Aorta (tissue), 5 donors: ENCODE measurements at regions not wholly inside any gene's neighbourhood (a gene's known extent, or its start where the extent isn't known, plus 50 kb on each side); places are given as distances from the start of the nearest gene placed in this dataset.

Experiments used
- ATAC-seq: fragments of 200-7000 bp; cut with Tn5 transposase; one replicate; pipeline ENCODE4 v1.9.1; 2022; ENCODE audit warnings: moderate library complexity; ENCODE audit not compliant: low FRiP score
- DNase-seq, 2 donors: peaks; one replicate each; pipeline ENCODE4 v3.0.0-alpha.2; 2020
- H3K27ac ChIP-seq, 2 donors: one replicate each; pipeline ENCODE4 v1.5.1; 2013; ENCODE audit warnings: low read length in 2 of 2, mild to moderate bottlenecking in 2 of 2, moderate library complexity in 2 of 2, control low read depth in 1 of 2, inconsistent platforms in 1 of 2, low read depth in 1 of 2
- H3K27me3 ChIP-seq, 2 donors: one replicate each; pipeline ENCODE4 v1.6.1; 2013; ENCODE audit warnings: control low read depth in 1 of 2, low read length in 1 of 2, mild to moderate bottlenecking in 1 of 2, moderate library complexity in 1 of 2; ENCODE audit not compliant: insufficient read depth in 2 of 2, control insufficient read depth in 1 of 2
- H3K36me3 ChIP-seq, 2 donors: one replicate each; pipeline ENCODE4 v1.6.1; 2013; ENCODE audit warnings: control low read depth in 1 of 2, low read length in 1 of 2, mild to moderate bottlenecking in 1 of 2; ENCODE audit not compliant: insufficient read depth in 2 of 2, control insufficient read depth in 1 of 2
- H3K4me1 ChIP-seq, 2 donors: one replicate each; pipeline ENCODE4 v1.6.1; 2013; ENCODE audit warnings: low read length in 2 of 2, control low read depth in 1 of 2, mild to moderate bottlenecking in 1 of 2, moderate library complexity in 1 of 2; ENCODE audit not compliant: insufficient read depth in 2 of 2, control insufficient read depth in 1 of 2
- H3K4me3 ChIP-seq, 2 donors: one replicate each; pipeline ENCODE4 v1.5.1; 2013; ENCODE audit warnings: low read length in 2 of 2, control low read depth in 1 of 2, mild to moderate bottlenecking in 1 of 2
- H3K9me3 ChIP-seq: one replicate; pipeline ENCODE4 v1.6.1; 2013; ENCODE audit warnings: mild to moderate bottlenecking, low read length; ENCODE audit not compliant: control insufficient read depth
- WGBS, 2 donors: extraction: QIAGEN DNeasy Blood & Tissue Kit; methylation state at CpG; one replicate each; pipeline ENCODE4 v1.1.7; 2013; 5-methylcytosine and 5-hydroxymethylcytosine counted together
- intact Hi-C, 2 donors: fragments of 100-400 bp; cut with DNase I; formaldehyde crosslinking; loops; one replicate each; pipeline versions ENCODE4 v1.14.2 to v1.15.0; 2022
- donor health status: healthy with polysubstance abuse.
- donor health status: Bipolar disorder and iron deficiency.
- donor health status: DM: no; HTN: no; CAD: no.
- donor health status: DM: no; HTN: no; CAD: no.
- donor health status: DM: yes; HTN: yes; CAD: no.

DNA sequence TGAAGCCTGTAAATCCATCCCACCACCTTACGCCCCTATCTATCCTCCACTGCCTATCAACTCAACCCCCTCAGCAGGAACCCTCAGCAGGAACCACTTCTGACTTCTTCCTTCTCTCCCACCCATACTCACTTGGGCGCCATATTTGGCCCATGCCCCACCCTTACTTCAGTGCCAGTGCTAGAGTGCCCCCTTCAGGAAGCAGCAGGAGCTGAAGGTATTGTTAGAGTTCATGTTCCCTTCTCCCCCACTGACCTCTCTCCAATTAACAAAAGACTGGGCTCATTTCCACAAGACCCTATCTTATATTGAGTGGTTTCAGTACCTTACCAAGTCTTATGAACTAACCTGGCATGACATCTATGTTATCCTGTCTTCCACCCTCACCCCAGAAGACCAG lies 363.1 kb upstream of the SLIT2 start:
- intact Hi-C loops = no loop called here
- ATAC-seq (no peak), DNase-seq (no peak)
- no peaks in the 10 kb centered on the region for H3K27me3 ChIP-seq
- WGBS, 2 donors = 93 to 100% methylated on average over 2 of the region's 2 CpGs
- no peaks in the 10 kb centered on the region for H3K4me1 ChIP-seq
- H3K4me3 ChIP-seq = no peak overlapping the region
- H3K9me3 ChIP-seq = no peaks in the 10 kb centered on the region
- no peak overlapping the region for H3K27ac ChIP-seq
- H3K36me3 ChIP-seq = no peaks in the 10 kb centered on the region

DNA sequence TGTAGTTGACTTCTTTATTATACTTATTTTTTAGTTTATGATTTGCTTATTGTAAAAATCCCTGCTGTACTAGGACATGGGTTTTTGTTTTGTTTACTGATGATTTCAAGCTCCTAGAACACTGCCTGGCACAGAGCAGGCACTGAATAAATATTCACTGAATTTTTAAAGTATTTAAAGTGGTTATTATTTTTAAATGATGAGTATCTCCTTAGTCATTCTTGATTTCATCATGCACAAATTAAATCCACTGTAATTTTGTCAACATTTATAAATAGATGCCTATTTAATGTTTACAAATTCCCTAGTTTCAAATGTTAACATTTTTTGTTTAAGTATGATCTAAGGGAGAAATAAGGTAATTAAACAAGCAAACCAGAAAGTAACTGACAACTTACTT lies 367.9 kb upstream of the SLIT2 start:
- intact Hi-C loops = no loop called here

DNA sequence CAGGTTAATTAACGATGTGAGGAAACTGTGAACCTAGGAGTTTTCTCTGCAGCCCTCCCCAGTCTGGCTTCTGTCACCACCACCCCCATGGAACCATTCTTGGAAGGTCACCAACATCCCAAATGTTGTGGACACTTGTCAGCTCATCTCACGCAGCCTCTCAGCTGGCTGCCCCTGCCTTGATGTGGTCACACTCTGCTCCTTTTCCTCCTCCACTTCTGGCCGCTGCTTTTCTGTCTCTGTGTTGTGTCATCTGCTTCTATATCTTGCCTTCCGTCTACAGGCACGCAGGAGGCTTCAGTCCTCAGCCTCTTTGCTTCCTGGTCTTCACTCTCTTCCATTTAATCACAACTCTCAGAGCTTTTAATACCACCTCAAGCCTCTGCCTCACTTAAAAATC lies 371.5 kb upstream of the SLIT2 start:
- Histone ChIP-seq H3K9me3 (no peaks in the 10 kb centered on the region), H3K27ac (no peak overlapping the region), H3K4me1 (no peaks in the 10 kb centered on the region), H3K36me3 (no peaks in the 10 kb centered on the region), H3K27me3 (no peaks in the 10 kb centered on the region), H3K4me3 (no peak overlapping the region)
- ATAC-seq = no peak
- WGBS, 2 donors = 40 to 59% methylated on average over 5 of the region's 5 CpGs
- no peak for DNase-seq
- intact Hi-C loops = no loop called here

More for the DNA sequence above, 367.9 kb upstream of the SLIT2 start:
- DNase-seq (no peak), ATAC-seq (no peak)
- Histone ChIP-seq H3K36me3 (no peaks in the 10 kb centered on the region), H3K27me3 (no peaks in the 10 kb centered on the region), H3K4me1 (no peaks in the 10 kb centered on the region), H3K27ac (no peak overlapping the region), H3K4me3 (no peak overlapping the region), H3K9me3 (no peaks in the 10 kb centered on the region)

DNA sequence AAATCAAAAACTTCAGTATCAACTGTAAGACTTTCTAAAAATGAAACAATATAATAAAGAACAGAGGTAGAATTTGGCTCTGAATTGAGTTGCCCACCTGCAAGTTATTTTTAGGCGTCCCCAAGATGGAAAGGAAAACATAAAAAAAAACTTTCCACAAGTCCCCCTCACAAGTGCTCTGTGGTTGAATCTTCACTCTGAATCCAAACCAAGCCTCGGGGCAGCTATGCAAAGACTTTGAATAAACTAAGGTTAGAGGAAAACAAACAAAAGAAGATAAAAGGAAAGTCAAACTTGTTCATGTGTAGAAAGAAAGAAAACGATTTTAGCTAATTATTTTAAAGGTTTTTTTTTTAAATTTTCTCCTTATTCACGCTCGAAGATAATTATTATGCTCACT lies 372.4 kb upstream of the SLIT2 start:
- H3K36me3 ChIP-seq = no peaks in the 10 kb centered on the region
- no peaks in the 10 kb centered on the region for H3K27me3 ChIP-seq
- intact Hi-C loops = no loop called here
- no peaks in the 10 kb centered on the region for H3K9me3 ChIP-seq
- DNase-seq (no peak), ATAC-seq (no peak)
- no peaks in the 10 kb centered on the region for H3K4me1 ChIP-seq
- 81 to 83% methylated on average over 5 of the region's 5 CpGs for WGBS, 2 donors
- no peak overlapping the region for H3K4me3 ChIP-seq
- H3K27ac ChIP-seq = no peak overlapping the region

DNA sequence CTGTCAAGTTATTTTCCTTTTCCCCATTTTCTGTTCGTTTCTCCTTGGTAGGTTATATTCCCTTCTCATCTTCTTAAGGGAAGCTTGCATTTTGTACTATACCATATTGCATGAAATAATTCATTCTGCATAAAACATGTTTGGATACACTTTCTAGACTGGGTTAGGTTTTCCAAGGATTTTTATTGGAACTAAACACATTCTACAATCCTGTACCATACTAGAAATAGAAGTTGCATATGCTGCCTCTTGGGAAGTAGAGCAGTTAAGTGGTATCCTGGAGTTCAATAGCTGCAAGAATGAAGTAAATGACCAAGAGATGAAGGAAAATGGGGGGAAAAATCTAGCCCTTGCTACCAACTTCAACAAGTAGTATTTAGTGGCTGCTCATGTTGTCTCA lies 393.7 kb upstream of the SLIT2 start:
- ATAC-seq = no peak
- Histone ChIP-seq H3K9me3 (no peaks in the 10 kb centered on the region), H3K27me3 (no peaks in the 10 kb centered on the region), H3K36me3 (no peaks in the 10 kb centered on the region), H3K27ac (no peak overlapping the region), H3K4me3 (no peak overlapping the region), H3K4me1 (no peaks in the 10 kb centered on the region)
- DNase-seq = no peak
- 89 to 95% methylated on average over 1 of the region's 1 CpG for WGBS, 2 donors
- intact Hi-C loops = no loop called here

DNA sequence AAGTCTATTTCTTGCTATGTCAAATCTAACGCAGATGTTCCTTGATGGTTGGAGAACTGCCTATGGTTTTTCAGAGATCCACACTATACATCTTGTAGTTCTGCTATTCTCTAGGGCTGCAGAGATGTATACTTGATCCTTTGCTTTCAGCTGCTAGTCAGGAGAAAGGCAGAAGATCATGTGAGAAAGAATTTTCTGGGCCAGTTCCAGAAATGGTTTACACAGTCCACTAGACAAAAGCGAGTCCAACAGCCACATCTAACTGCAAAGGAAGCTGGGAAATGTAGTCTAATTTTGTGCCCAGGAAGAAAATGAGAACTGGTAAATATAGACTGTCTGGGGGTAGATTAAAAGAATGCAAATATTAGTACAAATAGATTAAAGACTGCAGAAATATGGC lies 394.3 kb upstream of the SLIT2 start:
- H3K4me1 ChIP-seq = no peaks in the 10 kb centered on the region
- intact Hi-C loops = no loop called here
- no peak overlapping the region for H3K4me3 ChIP-seq
- 52 to 56% methylated on average over 2 of the region's 2 CpGs for WGBS, 2 donors
- no peak for DNase-seq
- H3K9me3 ChIP-seq = no peaks in the 10 kb centered on the region
- no peaks in the 10 kb centered on the region for H3K27me3 ChIP-seq
- H3K27ac ChIP-seq = no peak overlapping the region
- no peak for ATAC-seq
- no peaks in the 10 kb centered on the region for H3K36me3 ChIP-seq

DNA sequence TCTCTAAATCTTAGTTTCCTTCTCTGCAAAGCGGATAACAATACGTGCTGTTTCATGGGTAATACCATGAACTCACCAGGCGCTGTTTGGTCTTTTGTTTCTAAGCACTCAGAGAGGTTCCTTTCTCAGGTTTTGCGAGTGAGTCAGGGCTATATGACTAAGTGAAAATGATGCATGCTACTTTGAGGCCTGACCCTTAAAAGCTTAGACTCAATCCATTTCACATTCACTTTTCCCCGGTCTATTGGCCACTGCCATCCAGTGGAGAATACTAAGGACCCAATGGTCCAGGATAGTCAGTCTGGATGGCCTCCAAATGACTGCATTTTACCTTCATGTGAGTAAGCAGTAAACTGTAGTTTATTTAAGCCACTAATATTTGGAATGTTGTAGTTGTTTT lies 400.8 kb upstream of the SLIT2 start:
- Histone ChIP-seq H3K27ac (no peak overlapping the region), H3K4me3 (no peak overlapping the region), H3K27me3 (no peaks in the 10 kb centered on the region), H3K4me1 (no peaks in the 10 kb centered on the region), H3K36me3 (no peaks in the 10 kb centered on the region), H3K9me3 (peaks cover 1% of the 10 kb centered on the region)
- DNase-seq (no peak), ATAC-seq (no peak)
- intact Hi-C loops = no loop called here
- WGBS, 2 donors = 96 to 97% methylated on average over 5 of the region's 5 CpGs

DNA sequence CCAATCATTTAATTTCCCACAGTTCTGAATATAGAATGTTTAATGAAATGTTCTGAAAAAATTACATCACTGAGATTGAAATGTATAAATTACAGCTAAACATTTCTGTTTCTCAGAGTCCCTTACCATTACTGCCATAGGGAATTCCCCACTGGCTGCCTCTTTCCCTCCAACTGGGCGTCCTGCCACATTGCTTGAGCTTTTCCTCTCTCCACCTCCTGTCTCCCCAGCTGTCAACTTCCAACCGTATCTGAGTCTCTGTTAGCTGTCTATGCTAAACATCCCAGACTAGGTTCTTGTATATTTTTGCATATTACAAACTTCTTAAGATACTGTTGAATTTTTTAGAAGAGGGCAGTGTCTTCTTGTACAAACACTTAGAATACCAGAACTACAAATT lies 407.3 kb upstream of the SLIT2 start:
- DNase-seq (no peak), ATAC-seq (no peak)
- Histone ChIP-seq H3K27me3 (peaks cover 0 to 1% of the 10 kb centered on the region in 2 donors), H3K9me3 (no peaks in the 10 kb centered on the region), H3K36me3 (no peaks in the 10 kb centered on the region), H3K27ac (no peak overlapping the region), H3K4me3 (no peak overlapping the region), H3K4me1 (no peaks in the 10 kb centered on the region)
- intact Hi-C loops = no loop called here
- WGBS, 2 donors = 58 to 64% methylated on average over 2 of the region's 2 CpGs

DNA sequence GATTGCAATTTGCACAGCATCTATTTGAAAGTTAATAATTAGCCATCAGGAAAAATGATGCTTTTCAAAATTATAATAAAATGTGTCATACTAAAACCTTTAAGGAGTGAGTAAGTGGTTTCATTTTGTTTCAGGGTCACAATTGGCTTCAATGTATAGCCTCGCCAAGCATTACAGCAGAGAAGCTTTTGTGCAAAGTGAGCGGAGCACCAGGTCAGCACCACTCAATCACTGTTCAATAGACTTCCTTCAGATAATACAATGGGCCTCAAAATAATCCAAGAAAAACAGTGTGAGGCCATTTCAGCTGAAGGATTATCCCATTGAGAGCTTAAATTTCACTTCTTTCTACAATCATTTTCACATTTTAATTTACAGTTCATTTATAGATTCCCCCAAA lies 409.2 kb upstream of the SLIT2 start:
- Histone ChIP-seq H3K4me3 (no peak overlapping the region), H3K4me1 (no peaks in the 10 kb centered on the region), H3K27me3 (peaks cover 0 to 1% of the 10 kb centered on the region in 2 donors), H3K9me3 (no peaks in the 10 kb centered on the region), H3K27ac (no peak overlapping the region), H3K36me3 (no peaks in the 10 kb centered on the region)
- no peak for DNase-seq
- WGBS, 2 donors = 94 to 97% methylated on average over 2 of the region's 2 CpGs
- no peak for ATAC-seq
- intact Hi-C loops = no loop called here
